Left ventricle myocardium inferior (tissue), 1 donor: ENCODE measurements at regions not wholly inside any gene's neighbourhood (a gene's known extent, or its start where the extent isn't known, plus 50 kb on each side); places are given as distances from the start of the nearest gene placed in this dataset.

Source experiments
- DNase-seq: peaks from one replicate; pipeline ENCODE4 v3.0.0-alpha.2; 2020
- H3K27ac ChIP-seq: fragments of 200-600 bp; replicated peaks from 2 replicates; pipeline ENCODE4 v1.8.0; 2021
- H3K27me3 ChIP-seq: fragments of 200-600 bp; 2 replicates; pipeline ENCODE4 v1.8.0; 2021; ENCODE audit warnings: low read depth
- H3K36me3 ChIP-seq: fragments of 200-600 bp; 2 replicates; pipeline ENCODE4 v1.8.0; 2021
- H3K4me1 ChIP-seq: fragments of 200-600 bp; 2 replicates; pipeline ENCODE4 v1.8.0; 2021
- H3K4me3 ChIP-seq: fragments of 200-600 bp; 2 replicates; pipeline ENCODE4 v1.8.0; 2021; ENCODE audit warnings: mild to moderate bottlenecking, moderate library complexity
- H3K9me3 ChIP-seq: fragments of 200-600 bp; replicated peaks from 2 replicates; pipeline ENCODE4 v1.8.0; 2021
- intact Hi-C: fragments of 100-400 bp; cut with micrococcal nuclease; formaldehyde crosslinking; loops from one replicate; pipeline ENCODE4 v1.11.0; 2022
- TF ChIP-seq, protein P1 (sequence below): fragments of 200-600 bp; IDR thresholded peaks from 2 replicates; pipeline ENCODE4 v1.8.0; 2021; ENCODE audit warnings: antibody characterized with exemption, mild to moderate bottlenecking, borderline replicate concordance
- donor health status: DM: no; HTN: yes; CAD: no; lungs with severe emphysema.

DNA sequence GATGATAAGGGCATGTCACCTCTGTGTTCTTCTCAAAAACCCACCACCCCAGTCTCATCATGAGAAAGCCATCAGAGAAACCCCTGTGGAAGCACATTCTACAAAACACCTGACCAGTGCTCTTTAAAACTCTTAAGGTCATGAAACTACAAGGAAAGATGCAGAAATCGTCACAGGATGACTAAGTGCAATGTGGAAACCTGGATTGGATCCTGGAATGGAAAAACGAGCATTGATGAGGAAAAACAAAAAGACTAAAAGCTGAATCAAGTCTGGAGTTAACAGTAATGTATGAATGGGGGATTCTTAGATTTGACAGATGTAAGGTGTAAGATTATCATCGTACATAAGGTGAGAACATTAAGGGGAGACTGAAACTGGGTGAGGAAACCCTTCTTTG lies 211.0 kb downstream of the TBX5 start:
- peaks cover 13% of the 10 kb centered on the region for H3K4me1 ChIP-seq
- peaks cover 27% of the 10 kb centered on the region for H3K9me3 ChIP-seq
- no peak for DNase-seq
- no peaks in the 10 kb centered on the region for H3K36me3 ChIP-seq
- H3K4me3 ChIP-seq, result no peak overlapping the region
- TF ChIP-seq, protein P1, sequence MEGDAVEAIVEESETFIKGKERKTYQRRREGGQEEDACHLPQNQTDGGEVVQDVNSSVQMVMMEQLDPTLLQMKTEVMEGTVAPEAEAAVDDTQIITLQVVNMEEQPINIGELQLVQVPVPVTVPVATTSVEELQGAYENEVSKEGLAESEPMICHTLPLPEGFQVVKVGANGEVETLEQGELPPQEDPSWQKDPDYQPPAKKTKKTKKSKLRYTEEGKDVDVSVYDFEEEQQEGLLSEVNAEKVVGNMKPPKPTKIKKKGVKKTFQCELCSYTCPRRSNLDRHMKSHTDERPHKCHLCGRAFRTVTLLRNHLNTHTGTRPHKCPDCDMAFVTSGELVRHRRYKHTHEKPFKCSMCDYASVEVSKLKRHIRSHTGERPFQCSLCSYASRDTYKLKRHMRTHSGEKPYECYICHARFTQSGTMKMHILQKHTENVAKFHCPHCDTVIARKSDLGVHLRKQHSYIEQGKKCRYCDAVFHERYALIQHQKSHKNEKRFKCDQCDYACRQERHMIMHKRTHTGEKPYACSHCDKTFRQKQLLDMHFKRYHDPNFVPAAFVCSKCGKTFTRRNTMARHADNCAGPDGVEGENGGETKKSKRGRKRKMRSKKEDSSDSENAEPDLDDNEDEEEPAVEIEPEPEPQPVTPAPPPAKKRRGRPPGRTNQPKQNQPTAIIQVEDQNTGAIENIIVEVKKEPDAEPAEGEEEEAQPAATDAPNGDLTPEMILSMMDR, result no peak
- H3K27ac ChIP-seq, result no peak overlapping the region
- intact Hi-C loops, result no loop called here
- H3K27me3 ChIP-seq, result peaks cover 8% of the 10 kb centered on the region

DNA sequence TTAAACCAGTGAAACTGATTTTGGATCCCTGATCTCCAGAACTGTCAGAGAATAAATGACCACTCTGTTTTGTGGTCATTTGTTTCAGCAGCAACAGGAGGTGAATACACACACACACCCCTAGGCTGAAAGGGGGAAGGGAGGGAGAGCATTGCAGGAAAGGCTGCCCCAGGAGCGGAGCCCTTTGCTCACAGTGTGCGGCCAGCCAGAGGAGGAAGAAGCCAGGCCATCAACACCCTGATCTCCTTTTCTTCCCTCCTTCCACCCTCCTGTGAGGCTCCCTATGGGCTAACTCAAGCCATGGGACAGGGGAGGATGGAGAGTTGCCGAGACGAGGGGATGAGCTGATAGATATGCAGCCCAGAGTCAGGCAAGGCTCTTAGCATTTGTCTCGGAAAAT lies 211.9 kb downstream of the TBX5 start:
- H3K4me3 ChIP-seq, result no peak overlapping the region
- H3K36me3 ChIP-seq, result no peaks in the 10 kb centered on the region
- H3K27me3 ChIP-seq, result peaks cover 8% of the 10 kb centered on the region
- H3K27ac ChIP-seq, result no peak overlapping the region
- no peak for DNase-seq
- H3K4me1 ChIP-seq, result peaks cover 13% of the 10 kb centered on the region
- H3K9me3 ChIP-seq, result peaks cover 24% of the 10 kb centered on the region
- intact Hi-C loops, result no loop called here
- TF ChIP-seq, protein P1, result no peak

DNA sequence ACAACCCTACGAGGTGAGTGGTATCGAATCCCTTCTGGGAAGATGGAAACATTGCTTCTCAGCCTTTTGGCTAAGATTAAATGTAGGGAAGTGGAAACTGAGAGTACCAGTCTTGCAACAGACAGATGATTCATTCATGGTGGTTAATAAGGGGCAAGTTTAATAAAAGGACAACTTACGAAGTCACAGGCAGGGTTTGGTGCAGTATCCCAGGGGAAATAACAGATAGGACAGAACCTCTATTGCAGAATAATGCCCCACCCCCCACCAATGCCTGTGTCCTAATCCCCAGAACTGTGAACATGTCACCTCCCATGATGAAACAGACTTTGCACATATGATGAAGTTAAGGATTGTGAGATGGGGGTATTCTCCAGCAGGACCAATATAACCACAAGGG lies 212.5 kb downstream of the TBX5 start:
- TF ChIP-seq, protein P1, result no peak
- intact Hi-C loops, result no loop called here
- Histone ChIP-seq H3K9me3 (peaks cover 18% of the 10 kb centered on the region), H3K36me3 (no peaks in the 10 kb centered on the region), H3K4me3 (no peak overlapping the region), H3K27ac (no peak overlapping the region), H3K4me1 (peaks cover 13% of the 10 kb centered on the region), H3K27me3 (peaks cover 8% of the 10 kb centered on the region)
- DNase-seq, result no peak

DNA sequence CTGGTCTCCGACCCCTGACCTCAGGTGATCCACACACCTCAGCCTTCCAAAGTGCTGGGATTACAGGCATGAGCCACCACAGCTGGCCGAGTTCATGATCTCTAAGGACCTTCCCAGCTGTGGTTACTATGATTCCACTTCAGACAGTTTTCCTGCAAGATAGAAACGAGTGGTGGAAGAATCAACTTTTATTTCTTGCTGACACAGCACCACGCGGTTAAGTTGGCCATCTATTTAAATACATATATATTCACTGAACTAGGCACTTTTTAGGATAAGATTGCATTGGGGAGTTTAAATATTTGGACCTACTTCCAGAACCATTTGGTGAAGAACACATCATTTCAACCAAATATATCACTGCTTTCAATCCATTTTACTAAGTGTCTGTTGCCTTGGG lies 213.4 kb downstream of the TBX5 start:
- TF ChIP-seq, protein P1, result no peak
- H3K27ac ChIP-seq, result no peak overlapping the region
- intact Hi-C loops, result no loop called here
- H3K27me3 ChIP-seq, result peaks cover 8% of the 10 kb centered on the region
- H3K9me3 ChIP-seq, result peaks cover 11% of the 10 kb centered on the region
- no peak overlapping the region for H3K4me3 ChIP-seq
- H3K4me1 ChIP-seq, result peaks cover 13% of the 10 kb centered on the region
- H3K36me3 ChIP-seq, result no peaks in the 10 kb centered on the region
- no peak for DNase-seq

DNA sequence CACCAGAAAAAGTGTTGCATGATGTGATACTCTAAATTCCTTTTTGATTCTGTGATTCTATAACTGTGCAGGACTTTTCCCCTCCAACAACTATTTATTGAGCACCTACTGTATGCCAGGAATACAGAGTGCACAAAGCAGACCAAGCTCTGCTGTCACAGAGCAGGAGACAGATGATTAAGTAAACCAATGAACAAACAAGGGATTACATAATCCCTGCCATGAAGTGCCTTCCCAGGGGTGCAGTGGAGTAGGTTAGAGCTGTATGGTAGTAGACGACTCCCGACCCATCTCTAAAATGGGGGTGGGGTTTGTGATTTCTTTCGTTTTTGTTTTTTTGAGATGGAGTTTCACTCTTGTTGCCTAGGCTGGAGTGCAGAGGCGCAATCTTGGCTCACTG lies 213.9 kb downstream of the TBX5 start:
- Histone ChIP-seq H3K27me3 (peaks cover 8% of the 10 kb centered on the region), H3K9me3 (peaks cover 7% of the 10 kb centered on the region), H3K4me1 (peaks cover 13% of the 10 kb centered on the region), H3K27ac (no peak overlapping the region), H3K4me3 (no peak overlapping the region), H3K36me3 (no peaks in the 10 kb centered on the region)
- DNase-seq, result no peak
- intact Hi-C loops, result no loop called here
- TF ChIP-seq, protein P1, result no peak

DNA sequence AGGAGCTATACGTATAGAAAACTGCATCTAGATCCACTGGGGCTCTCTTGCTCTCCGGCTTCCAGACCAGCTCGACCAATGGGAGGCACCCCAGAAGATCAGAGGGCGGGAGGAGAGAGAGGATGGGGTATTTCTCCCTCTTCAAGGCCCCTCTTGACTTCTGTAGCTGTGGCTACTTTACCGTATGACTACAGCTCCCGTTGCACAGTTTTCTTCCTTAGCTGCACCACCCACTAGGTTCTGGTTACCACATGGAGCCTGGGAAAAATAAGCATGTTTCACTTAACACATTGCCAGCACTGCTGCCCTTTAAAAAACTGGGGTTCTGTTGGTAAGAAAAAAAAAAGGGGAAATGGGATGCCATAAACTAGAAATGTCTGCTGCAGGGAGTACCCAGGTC lies 214.4 kb downstream of the TBX5 start:
- Histone ChIP-seq H3K27me3 (peaks cover 8% of the 10 kb centered on the region), H3K36me3 (no peaks in the 10 kb centered on the region), H3K4me1 (peaks cover 16% of the 10 kb centered on the region), H3K9me3 (peaks cover 7% of the 10 kb centered on the region), H3K27ac (no peak overlapping the region), H3K4me3 (no peak overlapping the region)
- TF ChIP-seq, protein P1, result no peak
- DNase-seq, result no peak
- intact Hi-C loops, result no loop called here
